NB4 (cell line): ENCODE measurements at regions not wholly inside any gene's neighbourhood (a gene's known extent, or its start where the extent isn't known, plus 50 kb on each side); places are given as distances from the start of the nearest gene placed in this dataset.

Source experiments
- MYC ChIP-seq: IDR thresholded peaks from 2 replicates; pipeline ENCODE4 v1.6.1; 2011; ENCODE audit warnings: low read depth, low read length
- POLR2A ChIP-seq: IDR thresholded peaks from 2 replicates; pipeline ENCODE4 v1.6.1; 2011; ENCODE audit warnings: mild to moderate bottlenecking; ENCODE audit not compliant: insufficient read length; ENCODE audit errors: extremely low read depth
- TF ChIP-seq, protein P1 (sequence below): IDR thresholded peaks from one replicate; pipeline ENCODE4 v1.5.1; 2012; ENCODE audit warnings: low read depth, low read length
- TF ChIP-seq, protein P2 (sequence below): IDR thresholded peaks from 2 replicates; pipeline ENCODE4 v1.6.1; 2011; ENCODE audit warnings: low read depth, low read length

DNA sequence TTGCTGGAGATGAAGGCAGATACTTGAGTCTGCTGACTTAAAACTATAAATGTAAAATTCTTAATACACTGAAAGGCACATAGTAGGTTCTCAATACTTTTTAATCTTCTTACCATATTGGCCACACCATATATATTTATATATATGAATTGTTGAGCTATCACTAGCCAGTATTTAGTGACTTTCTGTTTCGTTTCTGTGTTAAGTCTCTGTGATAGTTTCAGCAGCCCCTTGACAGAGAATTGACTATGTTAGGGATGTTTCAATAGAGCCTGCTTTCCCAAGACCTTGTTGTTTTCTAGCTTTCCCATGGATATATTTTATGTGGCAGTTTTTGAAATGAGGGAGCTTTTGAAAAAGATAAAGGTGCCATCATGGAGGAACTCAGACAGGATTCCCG is 206.5 kb upstream of the GOT2 start:
- TF ChIP-seq POLR2A (no peak), MYC (no peak)
- TF ChIP-seq, protein P1, sequence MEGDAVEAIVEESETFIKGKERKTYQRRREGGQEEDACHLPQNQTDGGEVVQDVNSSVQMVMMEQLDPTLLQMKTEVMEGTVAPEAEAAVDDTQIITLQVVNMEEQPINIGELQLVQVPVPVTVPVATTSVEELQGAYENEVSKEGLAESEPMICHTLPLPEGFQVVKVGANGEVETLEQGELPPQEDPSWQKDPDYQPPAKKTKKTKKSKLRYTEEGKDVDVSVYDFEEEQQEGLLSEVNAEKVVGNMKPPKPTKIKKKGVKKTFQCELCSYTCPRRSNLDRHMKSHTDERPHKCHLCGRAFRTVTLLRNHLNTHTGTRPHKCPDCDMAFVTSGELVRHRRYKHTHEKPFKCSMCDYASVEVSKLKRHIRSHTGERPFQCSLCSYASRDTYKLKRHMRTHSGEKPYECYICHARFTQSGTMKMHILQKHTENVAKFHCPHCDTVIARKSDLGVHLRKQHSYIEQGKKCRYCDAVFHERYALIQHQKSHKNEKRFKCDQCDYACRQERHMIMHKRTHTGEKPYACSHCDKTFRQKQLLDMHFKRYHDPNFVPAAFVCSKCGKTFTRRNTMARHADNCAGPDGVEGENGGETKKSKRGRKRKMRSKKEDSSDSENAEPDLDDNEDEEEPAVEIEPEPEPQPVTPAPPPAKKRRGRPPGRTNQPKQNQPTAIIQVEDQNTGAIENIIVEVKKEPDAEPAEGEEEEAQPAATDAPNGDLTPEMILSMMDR: no peak
- TF ChIP-seq, protein P2, sequence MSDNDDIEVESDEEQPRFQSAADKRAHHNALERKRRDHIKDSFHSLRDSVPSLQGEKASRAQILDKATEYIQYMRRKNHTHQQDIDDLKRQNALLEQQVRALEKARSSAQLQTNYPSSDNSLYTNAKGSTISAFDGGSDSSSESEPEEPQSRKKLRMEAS: no peak
